CD4-positive, alpha-beta T cell treated with Interleukin-17A for 1 hour (primary cell): ENCODE measurements at regions not wholly inside any gene's neighbourhood (a gene's known extent, or its start where the extent isn't known, plus 50 kb on each side); places are given as distances from the start of the nearest gene placed in this dataset.

ENCODE experiments used
- DNase-seq: peaks from one replicate; pipeline ENCODE4 v3.0.0-alpha.2; 2020

- no peak for DNase-seq
Observed at GRCh38 chr2:186189816-186190215, 296.2 kb upstream of the ZC3H15 start.

- no peak for DNase-seq
Observed at GRCh38 chr2:186195696-186196095, 290.4 kb upstream of the ZC3H15 start.

- DNase-seq, result no peak
Observed at GRCh38 chr2:186197955-186198354, 288.1 kb upstream of the ZC3H15 start.

GRCh38 chr2:186199029-186199428 is 287.0 kb upstream of the ZC3H15 start:
- DNase-seq, result no peak

GRCh38 chr2:186201371-186201770 is 284.7 kb upstream of the ZC3H15 start:
- DNase-seq, result no peak

GRCh38 chr2:186205254-186205911 is 280.7 kb upstream of the ZC3H15 start:
- no peak for DNase-seq

- DNase-seq, result no peak
Observed at GRCh38 chr2:186209532-186209931, 276.5 kb upstream of the ZC3H15 start.

- no peak for DNase-seq
Observed at GRCh38 chr2:186220409-186220808, 265.7 kb upstream of the ZC3H15 start.

- DNase-seq, result no peak
Observed at GRCh38 chr2:186229265-186229664, 256.8 kb upstream of the ZC3H15 start.

- no peak for DNase-seq
Observed at GRCh38 chr2:186241874-186242273, 244.2 kb upstream of the ZC3H15 start.

GRCh38 chr2:186254759-186255158 is 231.3 kb upstream of the ZC3H15 start:
- no peak for DNase-seq

- DNase-seq, result no peak
Observed at GRCh38 chr2:186255823-186256222, 230.2 kb upstream of the ZC3H15 start.

- no peak for DNase-seq
Observed at GRCh38 chr2:186256540-186256939, 229.5 kb upstream of the ZC3H15 start.

- DNase-seq, result no peak
Observed at GRCh38 chr2:186263673-186264250, 222.3 kb upstream of the ZC3H15 start.

GRCh38 chr2:186269536-186269935 is 216.5 kb upstream of the ZC3H15 start:
- DNase-seq, result no peak

- DNase-seq, result no peak
Observed at GRCh38 chr2:186273953-186274352, 212.1 kb upstream of the ZC3H15 start.

GRCh38 chr2:186274936-186275575 is 211.0 kb upstream of the ZC3H15 start:
- no peak for DNase-seq

- no peak for DNase-seq
Observed at GRCh38 chr2:186276909-186277308, 209.2 kb upstream of the ZC3H15 start.

- DNase-seq, result no peak
Observed at GRCh38 chr2:186281726-186282125, 204.3 kb upstream of the ZC3H15 start.

GRCh38 chr2:186294248-186294888 is 191.7 kb upstream of the ZC3H15 start:
- DNase-seq, result no peak

- no peak for DNase-seq
Observed at GRCh38 chr2:186299610-186300009, 186.4 kb upstream of the ZC3H15 start.

- no peak for DNase-seq
Observed at GRCh38 chr2:186302263-186302662, 183.8 kb upstream of the ZC3H15 start.

- DNase-seq, result no peak
Observed at GRCh38 chr2:186303091-186303490, 183.0 kb upstream of the ZC3H15 start.

GRCh38 chr2:186304064-186304463 is 182.0 kb upstream of the ZC3H15 start:
- DNase-seq, result no peak
